DND-41 (cell line): ENCODE measurements at regions not wholly inside any gene's neighbourhood (a gene's known extent, or its start where the extent isn't known, plus 50 kb on each side); places are given as distances from the start of the nearest gene placed in this dataset.

Experiments
- ATAC-seq: fragments of 200-7000 bp; cut with Tn5 transposase; 3 replicates; pipeline ENCODE4 v1.9.1; 2021; ENCODE audit warnings: low read depth; ENCODE audit not compliant: insufficient read depth
- DNase-seq: peaks from one replicate; pipeline ENCODE4 v3.0.0-alpha.2; 2020
- H2AFZ ChIP-seq: 2 replicates; pipeline ENCODE4 v1.6.0; 2012; ENCODE audit warnings: low read depth, low read length
- H3K27ac ChIP-seq: 2 replicates; pipeline ENCODE4 v1.5.1; 2012; ENCODE audit warnings: low read length, inconsistent platforms
- H3K27me3 ChIP-seq: fragments of 200-600 bp; sonication (generic); 2 replicates; pipeline ENCODE4 v1.6.0; 2012; ENCODE audit warnings: low read length, mild to moderate bottlenecking, inconsistent platforms; ENCODE audit not compliant: insufficient read depth, poor library complexity
- H3K36me3 ChIP-seq: 2 replicates; pipeline ENCODE4 v1.5.1; 2012; ENCODE audit warnings: low read length, inconsistent platforms; ENCODE audit not compliant: insufficient read depth
- H3K4me1 ChIP-seq: 2 replicates; pipeline ENCODE4 v1.5.1; 2012; ENCODE audit warnings: mild to moderate bottlenecking, low read length; ENCODE audit not compliant: insufficient read depth
- H3K4me2 ChIP-seq: 2 replicates; pipeline ENCODE4 v1.6.0; 2012; ENCODE audit warnings: mild to moderate bottlenecking, moderate library complexity, low read length, inconsistent platforms; ENCODE audit not compliant: insufficient read depth
- H3K4me3 ChIP-seq, 2 experiments: fragments of 200-600 bp in 1 of 2; shearing (Covaris generic) in 1 of 2; 2 replicates each; pipeline ENCODE4 v1.5.1; 2012 to 2016; ENCODE audit warnings: inconsistent platforms in 2 of 2, low read length in 2 of 2, mild to moderate bottlenecking in 2 of 2, low read depth in 1 of 2, moderate library complexity in 1 of 2
- H3K79me2 ChIP-seq: 2 replicates; pipeline ENCODE4 v1.6.0; 2012; ENCODE audit warnings: low read length, inconsistent platforms; ENCODE audit not compliant: insufficient read depth
- H3K9ac ChIP-seq: 2 replicates; pipeline ENCODE4 v1.6.0; 2012; ENCODE audit warnings: low read depth, mild to moderate bottlenecking, inconsistent platforms, low read length, moderate library complexity
- H3K9me3 ChIP-seq: 2 replicates; pipeline ENCODE4 v1.5.1; 2012; ENCODE audit warnings: low read length, moderate library complexity, mild to moderate bottlenecking, inconsistent platforms; ENCODE audit not compliant: insufficient read depth, severe bottlenecking
- H4K20me1 ChIP-seq: 2 replicates; pipeline ENCODE4 v1.6.0; 2012; ENCODE audit warnings: low read length; ENCODE audit not compliant: insufficient read depth
- CTCF ChIP-seq: IDR thresholded peaks from 2 replicates; pipeline ENCODE4 v1.5.1; 2012; ENCODE audit warnings: borderline replicate concordance, low read length, moderate library complexity, mild to moderate bottlenecking; ENCODE audit not compliant: poor library complexity, severe bottlenecking; ENCODE audit errors: extremely low read depth
- EZH2 ChIP-seq: IDR thresholded peaks from 3 replicates; pipeline ENCODE4 v1.6.1; 2012; ENCODE audit warnings: borderline replicate concordance, low read depth, mild to moderate bottlenecking, moderate library complexity, low read length, inconsistent platforms; ENCODE audit not compliant: severe bottlenecking

GRCh38 chr15:39510001-39510701, 70.7 kb upstream of the THBS1 start:
- ATAC-seq = no peak

GRCh38 chr15:39511000-39511915, 69.6 kb upstream of the THBS1 start:
- DNase-seq = no peak
- H3K9ac ChIP-seq = no peak overlapping the region
- H2AFZ ChIP-seq = no peak overlapping the region
- no peak overlapping the region for H3K4me2 ChIP-seq
- no peaks in the 10 kb centered on the region for H3K79me2 ChIP-seq
- H3K36me3 ChIP-seq = no peaks in the 10 kb centered on the region
- H3K4me3 ChIP-seq = no peak overlapping the region
- no peak for ATAC-seq
- no peaks in the 10 kb centered on the region for H4K20me1 ChIP-seq
- H3K9me3 ChIP-seq = peaks cover 8% of the 10 kb centered on the region
- H3K27me3 ChIP-seq = no peaks in the 10 kb centered on the region
- TF ChIP-seq EZH2 = no peak
- no peak for TF ChIP-seq CTCF
- H3K27ac ChIP-seq = no peak overlapping the region
- H3K4me1 ChIP-seq = no peaks in the 10 kb centered on the region

More at GRCh38 chr15:39510001-39510701, 70.7 kb upstream of the THBS1 start:
- H3K36me3 ChIP-seq = no peaks in the 10 kb centered on the region
- H3K9me3 ChIP-seq = peaks cover 5% of the 10 kb centered on the region
- no peak overlapping the region for H2AFZ ChIP-seq
- no peak overlapping the region for H3K9ac ChIP-seq
- H3K4me1 ChIP-seq = no peaks in the 10 kb centered on the region
- no peak overlapping the region for H3K4me3 ChIP-seq
- H3K79me2 ChIP-seq = no peaks in the 10 kb centered on the region
- no peak for TF ChIP-seq EZH2
- TF ChIP-seq CTCF = no peak
- no peak overlapping the region for H3K4me2 ChIP-seq
- no peak overlapping the region for H3K27ac ChIP-seq
- DNase-seq = no peak
- no peaks in the 10 kb centered on the region for H4K20me1 ChIP-seq
- H3K27me3 ChIP-seq = no peaks in the 10 kb centered on the region

DNA sequence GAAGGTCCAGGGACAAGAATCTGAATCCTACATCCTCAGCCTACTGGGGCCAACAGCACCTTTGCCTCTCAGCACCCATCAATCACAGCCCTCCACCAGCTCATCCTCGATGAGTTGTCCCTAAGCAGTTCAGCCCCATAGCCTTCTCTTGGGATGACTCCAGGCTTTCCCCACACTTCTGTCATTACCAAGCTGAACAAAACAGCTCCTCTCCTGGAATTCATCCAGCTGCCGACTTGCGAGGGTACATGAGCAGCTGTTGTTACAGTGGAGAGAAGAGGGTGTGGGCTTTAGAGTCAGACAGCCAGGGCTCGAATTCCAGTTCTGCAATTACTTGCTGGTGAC, 69.0 kb upstream of the THBS1 start:
- no peaks in the 10 kb centered on the region for H3K4me1 ChIP-seq
- no peak overlapping the region for H3K27ac ChIP-seq
- ATAC-seq = no peak
- no peaks in the 10 kb centered on the region for H3K36me3 ChIP-seq
- H3K4me2 ChIP-seq = no peak overlapping the region
- no peak overlapping the region for H3K4me3 ChIP-seq
- peaks cover 8% of the 10 kb centered on the region for H3K9me3 ChIP-seq
- no peaks in the 10 kb centered on the region for H4K20me1 ChIP-seq
- H3K79me2 ChIP-seq = no peaks in the 10 kb centered on the region
- H3K9ac ChIP-seq = no peak overlapping the region
- no peaks in the 10 kb centered on the region for H3K27me3 ChIP-seq
- H2AFZ ChIP-seq = no peak overlapping the region
- DNase-seq = no peak
- TF ChIP-seq CTCF (no peak), EZH2 (no peak)
